SU-DHL-6 (cell line): ENCODE measurements at regions not wholly inside any gene's neighbourhood (a gene's known extent, or its start where the extent isn't known, plus 50 kb on each side); places are given as distances from the start of the nearest gene placed in this dataset.

Experiments
- H2AFZ ChIP-seq: fragments of 200-600 bp; sonication (generic); 2 replicates; pipeline ENCODE4 v1.6.1; 2014; ENCODE audit warnings: low read depth, mild to moderate bottlenecking, moderate library complexity, mixed read lengths, antibody characterized with exemption, low read length; ENCODE audit not compliant: severe bottlenecking
- H3F3A ChIP-seq: fragments of 200-600 bp; shearing (Covaris generic); 2 replicates; pipeline ENCODE4 v1.6.0; 2016; ENCODE audit warnings: antibody characterized with exemption, mild to moderate bottlenecking; ENCODE audit not compliant: insufficient read depth
- H3K27ac ChIP-seq: fragments of 200-600 bp; sonication (generic); 2 replicates; pipeline ENCODE4 v1.5.1; 2016; ENCODE audit warnings: low read depth, mild to moderate bottlenecking, low read length, moderate library complexity, mixed read lengths
- H3K27me3 ChIP-seq: fragments of 200-600 bp; sonication (generic), shearing (Covaris generic); 2 replicates; pipeline ENCODE4 v1.6.0; 2014; ENCODE audit warnings: mild to moderate bottlenecking, low read length
- H3K36me3 ChIP-seq: fragments of 200-600 bp; sonication (generic); 2 replicates; pipeline ENCODE4 v1.6.1; 2014; ENCODE audit warnings: mild to moderate bottlenecking, low read length, mixed read lengths
- H3K4me2 ChIP-seq: fragments of 300-600, 200-600 bp; shearing (Covaris generic), sonication (generic); 2 replicates; pipeline ENCODE4 v1.6.0; 2014; ENCODE audit warnings: low read length, low read depth, mild to moderate bottlenecking; ENCODE audit not compliant: poor library complexity, severe bottlenecking
- H3K4me3 ChIP-seq: fragments of 200-600 bp; sonication (generic); 2 replicates; pipeline ENCODE4 v1.5.1; 2014; ENCODE audit warnings: antibody characterized with exemption, low read length, mild to moderate bottlenecking, mixed read lengths; ENCODE audit not compliant: insufficient read depth, poor library complexity, severe bottlenecking
- H3K79me2 ChIP-seq: fragments of 200-600 bp; sonication (generic); 2 replicates; pipeline ENCODE4 v1.6.1; 2014; ENCODE audit warnings: mild to moderate bottlenecking, low read length, moderate library complexity; ENCODE audit not compliant: insufficient read depth
- H3K9ac ChIP-seq: fragments of 200-600 bp; sonication (generic); 2 replicates; pipeline ENCODE4 v1.7.0; 2014; ENCODE audit warnings: mild to moderate bottlenecking, low read length
- H3K9me2 ChIP-seq: fragments of 200-600 bp; sonication (generic); replicated peaks from 2 replicates; pipeline ENCODE4 v1.6.1; 2014; ENCODE audit warnings: low read length; ENCODE audit not compliant: insufficient read depth
- H3K9me3 ChIP-seq: fragments of 200-600 bp; sonication (generic); 2 replicates; pipeline ENCODE4 v1.6.1; 2014; ENCODE audit warnings: low read length, mixed read lengths; ENCODE audit not compliant: insufficient read depth
- H4K20me1 ChIP-seq: fragments of 200-600 bp; sonication (generic); 2 replicates; pipeline ENCODE4 v1.6.1; 2014; ENCODE audit warnings: low read depth, mild to moderate bottlenecking, antibody characterized with exemption, low read length, moderate library complexity, mixed read lengths
- CTCF ChIP-seq: fragments of 200-600 bp; sonication (generic); IDR thresholded peaks from one replicate; pipeline ENCODE4 v1.5.1; 2017; ENCODE audit warnings: antibody characterized with exemption, mild to moderate bottlenecking, low read length, moderate library complexity; ENCODE audit not compliant: insufficient read depth, poor library complexity, severe bottlenecking
- EZH2phosphoT487 ChIP-seq: fragments of 200-600 bp; sonication (generic), shearing (Covaris generic); conservative IDR thresholded peaks from 2 replicates; pipeline ENCODE4 v1.6.1; 2018; ENCODE audit warnings: mild to moderate bottlenecking, antibody characterized with exemption, low read length, moderate library complexity, mixed read lengths

DNA sequence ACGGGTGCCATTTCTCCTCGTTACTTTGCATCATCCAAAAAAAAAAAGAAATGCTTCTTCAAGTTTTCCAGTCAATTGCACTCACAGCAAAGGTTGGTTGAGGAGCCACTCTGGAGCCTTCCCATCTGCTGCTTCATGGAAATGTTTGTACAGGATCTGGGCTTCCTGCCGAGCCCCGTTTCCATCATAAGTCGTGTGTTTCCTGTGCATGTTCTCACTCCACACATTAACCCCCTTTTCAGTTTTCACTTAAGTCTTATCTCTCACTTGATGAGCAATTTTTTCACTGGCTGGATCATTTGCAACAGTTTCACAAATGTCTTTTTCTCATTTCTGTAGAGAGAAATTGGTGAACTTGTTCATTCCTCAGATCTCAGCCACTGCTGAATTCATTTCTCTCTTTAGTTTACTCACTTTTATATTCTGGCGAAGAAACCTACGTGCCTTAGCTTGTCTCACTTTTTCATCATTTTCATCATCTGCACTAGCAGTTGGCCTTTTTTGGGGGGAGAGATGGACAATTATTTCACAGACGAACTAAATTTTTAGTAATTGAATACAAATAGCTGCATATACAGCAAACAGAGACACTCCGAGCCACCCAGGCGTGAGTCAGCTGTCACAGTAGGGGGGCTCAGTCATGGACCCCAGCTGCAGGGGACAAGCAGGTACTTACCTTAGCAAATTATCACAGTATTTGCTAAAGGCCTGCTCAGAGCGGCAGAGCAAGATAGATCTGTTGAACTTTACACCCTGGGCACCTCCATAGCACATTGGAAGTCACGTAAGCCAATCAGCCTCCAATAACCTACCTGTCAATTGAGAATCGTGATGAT is 750.8 kb upstream of the ID2 start:
- H3K4me2 ChIP-seq: no peak overlapping the region
- H3K79me2 ChIP-seq: no peaks in the 10 kb centered on the region
- H3F3A ChIP-seq: no peaks in the 10 kb centered on the region
- no peaks in the 10 kb centered on the region for H3K27me3 ChIP-seq
- no peak overlapping the region for H3K4me3 ChIP-seq
- no peaks in the 10 kb centered on the region for H3K9me3 ChIP-seq
- no peaks in the 10 kb centered on the region for H3K36me3 ChIP-seq
- no peak overlapping the region for H2AFZ ChIP-seq
- H3K9me2 ChIP-seq: no peaks in the 10 kb centered on the region
- H4K20me1 ChIP-seq: no peaks in the 10 kb centered on the region
- no peak overlapping the region for H3K9ac ChIP-seq
- no peak for TF ChIP-seq CTCF
- TF ChIP-seq EZH2phosphoT487: no peak
- H3K27ac ChIP-seq: no peak overlapping the region

DNA sequence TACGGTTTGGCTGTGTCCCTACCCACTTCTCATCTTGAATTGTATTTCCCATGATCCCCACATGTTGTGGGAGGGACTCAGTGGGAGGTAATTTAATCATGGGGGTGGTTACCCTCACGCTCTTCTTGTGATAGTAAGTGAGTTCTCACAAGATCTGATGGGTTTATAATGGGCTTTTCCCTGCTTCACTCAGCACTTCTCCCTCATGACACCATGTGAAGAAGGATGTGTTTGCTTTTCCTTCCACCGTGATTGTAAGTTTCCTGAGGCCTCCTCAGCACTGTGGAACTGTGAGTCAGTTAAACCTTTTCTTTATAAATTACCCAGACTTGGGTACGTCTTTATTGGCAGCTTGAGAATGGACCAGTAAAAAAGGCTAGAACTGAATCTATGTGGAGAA is 750.0 kb upstream of the ID2 start:
- Histone ChIP-seq H3K4me2 (no peak overlapping the region), H3K9ac (no peak overlapping the region), H2AFZ (no peak overlapping the region)

GRCh38 chr2:7933672-7934071 is 748.2 kb upstream of the ID2 start:
- Histone ChIP-seq H3K4me3 (no peak overlapping the region), H3K36me3 (no peaks in the 10 kb centered on the region), H4K20me1 (no peaks in the 10 kb centered on the region), H3K9ac (no peak overlapping the region), H3F3A (no peaks in the 10 kb centered on the region), H3K27me3 (no peaks in the 10 kb centered on the region), H2AFZ (no peak overlapping the region), H3K9me3 (no peaks in the 10 kb centered on the region), H3K27ac (no peak overlapping the region), H3K79me2 (no peaks in the 10 kb centered on the region), H3K4me2 (no peak overlapping the region), H3K9me2 (no peaks in the 10 kb centered on the region)
- TF ChIP-seq CTCF: no peak
- TF ChIP-seq EZH2phosphoT487: no peak

More for the DNA sequence above, 750.0 kb upstream of the ID2 start:
- Histone ChIP-seq H3K79me2 (no peaks in the 10 kb centered on the region), H3K9me2 (no peaks in the 10 kb centered on the region), H3K36me3 (no peaks in the 10 kb centered on the region), H3K27ac (no peak overlapping the region), H4K20me1 (no peaks in the 10 kb centered on the region), H3K9me3 (no peaks in the 10 kb centered on the region), H3K4me3 (no peak overlapping the region), H3F3A (no peaks in the 10 kb centered on the region), H3K27me3 (no peaks in the 10 kb centered on the region)
- TF ChIP-seq CTCF (no peak), EZH2phosphoT487 (no peak)
